Thoracic aorta (tissue), 2 donors: ENCODE measurements at regions not wholly inside any gene's neighbourhood (a gene's known extent, or its start where the extent isn't known, plus 50 kb on each side); places are given as distances from the start of the nearest gene placed in this dataset.

Experiments
- ATAC-seq: fragments of 150-250 bp; one replicate; pipeline ENCODE4 v1.8.0; 2017; ENCODE audit warnings: low read depth; ENCODE audit not compliant: insufficient number of reproducible peaks, low FRiP score
- DNase-seq: peaks from one replicate; pipeline ENCODE4 v3.0.0-alpha.2; 2020; ENCODE audit warnings: low spot score
- H3K27ac ChIP-seq, 2 donors: fragments of 200-600 bp; sonication (generic); 1 replicate in 1 of 2; 2 replicates in 1 of 2; pipeline ENCODE4 v1.5.1; 2016; ENCODE audit warnings: mild to moderate bottlenecking in 2 of 2, moderate library complexity in 2 of 2
- H3K27me3 ChIP-seq: fragments of 200-600 bp; sonication (generic); replicated peaks from 2 replicates; pipeline ENCODE4 v1.6.0; 2016; ENCODE audit warnings: mild to moderate bottlenecking; ENCODE audit not compliant: insufficient read depth
- H3K36me3 ChIP-seq: fragments of 200-600 bp; sonication (generic); one replicate; pipeline ENCODE4 v1.5.1; 2016
- H3K4me1 ChIP-seq, 2 donors: fragments of 200-600 bp; sonication (generic); 1 replicate in 1 of 2; 2 replicates in 1 of 2; pipeline versions ENCODE4 v1.5.1 to v1.6.0; 2016; ENCODE audit warnings: low read depth in 2 of 2, mild to moderate bottlenecking in 1 of 2; ENCODE audit not compliant: control insufficient read depth in 1 of 2
- H3K4me3 ChIP-seq: fragments of 200-600 bp; sonication (generic); 2 replicates; pipeline ENCODE4 v1.5.1; 2016; ENCODE audit warnings: mild to moderate bottlenecking
- H3K9me3 ChIP-seq: fragments of 200-600 bp; sonication (generic); 2 replicates; pipeline ENCODE4 v1.5.1; 2016
- TF ChIP-seq, protein P1 (sequence below): fragments of 200-600 bp; sonication (generic); IDR thresholded peaks from one replicate; pipeline ENCODE4 v1.5.1; 2019; ENCODE audit warnings: antibody characterized with exemption

DNA sequence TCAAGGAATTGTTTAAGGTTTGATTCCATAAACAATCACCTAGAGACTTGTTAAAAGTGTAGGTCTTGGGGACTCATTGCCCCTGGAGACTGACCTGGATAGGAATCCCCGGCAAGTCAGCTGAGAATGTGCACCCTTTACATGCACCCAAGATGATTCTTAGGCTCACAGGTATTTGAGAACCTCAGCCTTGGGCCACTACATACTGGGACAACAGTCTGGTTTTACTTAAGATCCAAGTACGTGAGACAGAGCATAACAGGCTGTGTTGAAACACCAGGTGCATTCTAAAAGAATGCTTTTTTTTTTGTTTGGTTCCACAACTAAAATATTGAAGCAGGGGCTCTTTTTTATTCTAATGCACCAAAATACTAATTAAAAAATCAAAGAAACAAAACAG, 215.8 kb downstream of the TMX3 start:
- H3K4me3 ChIP-seq: no peak overlapping the region
- H3K4me1 ChIP-seq: peaks cover 6 to 7% of the 10 kb centered on the region in 2 donors
- H3K27me3 ChIP-seq: no peaks in the 10 kb centered on the region
- H3K36me3 ChIP-seq: no peaks in the 10 kb centered on the region
- H3K9me3 ChIP-seq: no peaks in the 10 kb centered on the region
- no peak for ATAC-seq
- DNase-seq: no peak
- H3K27ac ChIP-seq: no peak overlapping the region
- TF ChIP-seq, protein P1, sequence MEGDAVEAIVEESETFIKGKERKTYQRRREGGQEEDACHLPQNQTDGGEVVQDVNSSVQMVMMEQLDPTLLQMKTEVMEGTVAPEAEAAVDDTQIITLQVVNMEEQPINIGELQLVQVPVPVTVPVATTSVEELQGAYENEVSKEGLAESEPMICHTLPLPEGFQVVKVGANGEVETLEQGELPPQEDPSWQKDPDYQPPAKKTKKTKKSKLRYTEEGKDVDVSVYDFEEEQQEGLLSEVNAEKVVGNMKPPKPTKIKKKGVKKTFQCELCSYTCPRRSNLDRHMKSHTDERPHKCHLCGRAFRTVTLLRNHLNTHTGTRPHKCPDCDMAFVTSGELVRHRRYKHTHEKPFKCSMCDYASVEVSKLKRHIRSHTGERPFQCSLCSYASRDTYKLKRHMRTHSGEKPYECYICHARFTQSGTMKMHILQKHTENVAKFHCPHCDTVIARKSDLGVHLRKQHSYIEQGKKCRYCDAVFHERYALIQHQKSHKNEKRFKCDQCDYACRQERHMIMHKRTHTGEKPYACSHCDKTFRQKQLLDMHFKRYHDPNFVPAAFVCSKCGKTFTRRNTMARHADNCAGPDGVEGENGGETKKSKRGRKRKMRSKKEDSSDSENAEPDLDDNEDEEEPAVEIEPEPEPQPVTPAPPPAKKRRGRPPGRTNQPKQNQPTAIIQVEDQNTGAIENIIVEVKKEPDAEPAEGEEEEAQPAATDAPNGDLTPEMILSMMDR: no peak

DNA sequence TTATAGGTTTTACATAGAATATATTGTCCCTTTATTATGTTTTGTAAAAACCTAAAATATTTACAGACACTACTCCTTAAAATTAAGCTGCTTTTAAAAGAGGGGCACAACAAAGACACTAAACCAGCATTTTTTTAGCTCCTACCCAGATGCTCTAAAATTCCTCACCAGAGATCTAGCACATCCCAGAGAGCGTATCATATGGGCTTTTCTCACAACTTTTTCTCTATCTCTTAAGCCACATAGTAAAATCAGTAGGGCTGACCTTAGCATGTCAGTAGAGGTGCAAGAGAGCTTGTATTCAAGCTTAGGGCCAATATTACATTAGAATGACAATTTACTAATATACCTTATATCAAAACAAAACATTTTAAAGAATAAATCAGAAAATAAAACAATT, 216.3 kb downstream of the TMX3 start:
- TF ChIP-seq, protein P1: no peak
- Histone ChIP-seq H3K27ac (no peak overlapping the region), H3K36me3 (no peaks in the 10 kb centered on the region), H3K27me3 (no peaks in the 10 kb centered on the region), H3K4me3 (no peak overlapping the region), H3K9me3 (no peaks in the 10 kb centered on the region), H3K4me1 (peaks cover 6 to 7% of the 10 kb centered on the region in 2 donors)
- ATAC-seq: no peak
- DNase-seq: no peak

GRCh38 chr18:68498185-68498584, 216.7 kb downstream of the TMX3 start:
- TF ChIP-seq, protein P1: no peak
- no peaks in the 10 kb centered on the region for H3K27me3 ChIP-seq
- no peak overlapping the region for H3K27ac ChIP-seq
- H3K36me3 ChIP-seq: no peaks in the 10 kb centered on the region
- ATAC-seq: no peak
- H3K4me1 ChIP-seq: peaks cover 6 to 7% of the 10 kb centered on the region in 2 donors
- H3K4me3 ChIP-seq: no peak overlapping the region
- H3K9me3 ChIP-seq: no peaks in the 10 kb centered on the region
- DNase-seq: no peak

DNA sequence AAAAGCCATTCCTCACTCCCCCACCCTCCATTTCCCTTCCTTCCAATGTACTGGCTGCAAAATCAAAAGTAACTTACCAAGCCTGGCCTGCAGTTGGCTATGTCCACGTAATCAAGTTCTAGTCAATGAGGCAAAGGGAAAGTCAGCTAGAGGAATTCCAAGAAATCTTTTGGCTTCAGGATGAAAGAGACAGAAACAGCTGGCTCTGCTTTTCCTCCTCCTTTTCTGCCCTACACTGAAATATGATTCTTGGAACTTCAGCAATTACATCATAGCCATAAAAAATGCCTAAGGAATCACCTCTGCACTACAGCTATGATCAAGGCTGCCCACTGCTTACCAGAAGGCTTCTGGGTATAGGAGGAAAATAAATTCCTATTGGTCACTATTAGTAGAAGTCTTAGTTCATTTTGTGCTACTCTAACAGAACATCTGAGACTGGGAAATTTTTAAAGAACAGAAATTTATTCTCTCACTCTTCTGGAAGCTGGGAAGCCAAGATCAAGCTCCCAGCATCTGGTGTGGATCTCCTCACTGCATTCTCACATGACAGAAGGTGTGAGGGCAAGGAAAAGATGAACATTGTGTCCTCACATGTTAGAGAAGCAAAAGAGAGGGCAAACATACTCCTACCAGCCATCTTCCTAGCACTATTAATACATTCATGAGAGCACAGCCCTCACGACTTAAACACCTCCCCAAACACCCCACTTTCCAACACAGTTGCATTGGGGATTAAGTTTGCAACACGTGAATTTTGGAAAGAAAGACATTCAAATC, 219.9 kb downstream of the TMX3 start:
- DNase-seq (no peak), ATAC-seq (peak; percentile 88)
- H3K27me3 ChIP-seq: no peaks in the 10 kb centered on the region
- no peak overlapping the region for H3K4me3 ChIP-seq
- H3K36me3 ChIP-seq: no peaks in the 10 kb centered on the region
- TF ChIP-seq, protein P1: no peak
- peaks cover 6 to 7% of the 10 kb centered on the region in 2 donors for H3K4me1 ChIP-seq
- H3K27ac ChIP-seq: peak overlapping the region in 1 of 2 donors; percentile 28
- no peaks in the 10 kb centered on the region for H3K9me3 ChIP-seq

- H3K27me3 ChIP-seq: no peaks in the 10 kb centered on the region
- TF ChIP-seq, protein P1: no peak
- H3K27ac ChIP-seq: no peak overlapping the region
- no peak for ATAC-seq
- no peaks in the 10 kb centered on the region for H3K4me1 ChIP-seq
- DNase-seq: no peak
- H3K36me3 ChIP-seq: no peaks in the 10 kb centered on the region
- no peaks in the 10 kb centered on the region for H3K9me3 ChIP-seq
- no peak overlapping the region for H3K4me3 ChIP-seq
Observed at GRCh38 chr18:68489013-68489792, 225.7 kb downstream of the TMX3 start.
